A673 (cell line): ENCODE measurements at regions not wholly inside any gene's neighbourhood (a gene's known extent, or its start where the extent isn't known, plus 50 kb on each side); places are given as distances from the start of the nearest gene placed in this dataset.

Source experiments
- EZH2 ChIP-seq: fragments of 200-600 bp; sonication (generic); IDR thresholded peaks from 2 replicates; pipeline ENCODE4 v1.6.1; 2017; ENCODE audit warnings: borderline replicate concordance, low read depth, mild to moderate bottlenecking, mixed read lengths, antibody characterized with exemption, low read length; ENCODE audit not compliant: poor library complexity, severe bottlenecking
- TF ChIP-seq, protein P1 (sequence below): fragments of 300-800, 200-600 bp; sonication (generic); conservative IDR thresholded peaks from 2 replicates; pipeline ENCODE4 v1.5.1; 2017; ENCODE audit warnings: low read depth, mild to moderate bottlenecking, antibody characterized with exemption, low read length, moderate library complexity, mixed read lengths

DNA sequence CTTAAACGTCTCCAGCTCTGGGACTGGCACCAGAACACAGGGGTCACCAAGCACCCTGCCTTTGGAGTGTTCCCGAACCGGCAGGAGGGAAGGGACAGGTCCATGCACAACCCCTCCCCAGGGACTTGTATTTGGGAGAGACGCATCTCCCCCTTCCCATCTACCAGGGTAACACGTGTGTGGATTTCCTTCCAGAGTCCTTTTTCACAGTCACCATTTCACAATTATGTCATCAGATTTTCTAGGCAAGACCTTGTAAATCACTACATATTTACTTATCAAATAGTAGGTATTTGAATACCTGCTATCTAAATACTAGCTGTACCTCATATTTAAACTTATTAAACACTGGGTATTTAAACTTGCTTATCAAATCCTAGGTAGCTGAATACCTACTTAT lies 57.4 kb upstream of the AJAP1 start:
- TF ChIP-seq, protein P1, sequence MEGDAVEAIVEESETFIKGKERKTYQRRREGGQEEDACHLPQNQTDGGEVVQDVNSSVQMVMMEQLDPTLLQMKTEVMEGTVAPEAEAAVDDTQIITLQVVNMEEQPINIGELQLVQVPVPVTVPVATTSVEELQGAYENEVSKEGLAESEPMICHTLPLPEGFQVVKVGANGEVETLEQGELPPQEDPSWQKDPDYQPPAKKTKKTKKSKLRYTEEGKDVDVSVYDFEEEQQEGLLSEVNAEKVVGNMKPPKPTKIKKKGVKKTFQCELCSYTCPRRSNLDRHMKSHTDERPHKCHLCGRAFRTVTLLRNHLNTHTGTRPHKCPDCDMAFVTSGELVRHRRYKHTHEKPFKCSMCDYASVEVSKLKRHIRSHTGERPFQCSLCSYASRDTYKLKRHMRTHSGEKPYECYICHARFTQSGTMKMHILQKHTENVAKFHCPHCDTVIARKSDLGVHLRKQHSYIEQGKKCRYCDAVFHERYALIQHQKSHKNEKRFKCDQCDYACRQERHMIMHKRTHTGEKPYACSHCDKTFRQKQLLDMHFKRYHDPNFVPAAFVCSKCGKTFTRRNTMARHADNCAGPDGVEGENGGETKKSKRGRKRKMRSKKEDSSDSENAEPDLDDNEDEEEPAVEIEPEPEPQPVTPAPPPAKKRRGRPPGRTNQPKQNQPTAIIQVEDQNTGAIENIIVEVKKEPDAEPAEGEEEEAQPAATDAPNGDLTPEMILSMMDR, result no peak
- no peak for TF ChIP-seq EZH2
